GM12864 (cell line): ENCODE measurements at regions not wholly inside any gene's neighbourhood (a gene's known extent, or its start where the extent isn't known, plus 50 kb on each side); places are given as distances from the start of the nearest gene placed in this dataset.

Source experiments
- DNase-seq: peaks from one replicate; pipeline ENCODE4 v3.0.0-alpha.2; 2011; ENCODE audit warnings: low read depth
- H3K4me3 ChIP-seq: 2 replicates; pipeline ENCODE4 v1.5.1; 2011; ENCODE audit warnings: mild to moderate bottlenecking, low read depth, low read length, control low read depth
- TF ChIP-seq, protein P1 (sequence below): IDR thresholded peaks from 2 replicates; pipeline ENCODE4 v1.5.1; 2011; ENCODE audit warnings: low read depth, mild to moderate bottlenecking, moderate library complexity, low read length, control low read depth, inconsistent platforms; ENCODE audit errors: missing control alignments

DNA sequence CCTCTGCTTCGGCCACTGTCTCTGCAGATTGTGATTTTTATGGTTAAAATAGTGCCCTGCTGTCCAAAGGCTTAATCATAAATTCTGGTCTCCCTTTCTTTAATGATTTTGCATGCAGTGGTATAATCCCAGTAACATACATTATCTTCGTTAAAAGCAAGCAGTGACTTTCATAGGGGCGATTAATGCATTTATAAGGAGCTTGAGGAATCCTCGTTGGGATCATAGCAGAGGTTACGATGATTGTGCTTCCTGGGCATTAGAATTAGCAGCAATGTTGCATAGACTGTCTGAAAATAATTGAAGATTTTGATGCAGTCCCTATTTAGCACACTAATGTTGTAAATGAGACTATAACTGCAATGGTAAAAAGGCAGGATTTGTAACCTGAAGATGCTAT is 181.3 kb downstream of the PRL start:
- TF ChIP-seq, protein P1, sequence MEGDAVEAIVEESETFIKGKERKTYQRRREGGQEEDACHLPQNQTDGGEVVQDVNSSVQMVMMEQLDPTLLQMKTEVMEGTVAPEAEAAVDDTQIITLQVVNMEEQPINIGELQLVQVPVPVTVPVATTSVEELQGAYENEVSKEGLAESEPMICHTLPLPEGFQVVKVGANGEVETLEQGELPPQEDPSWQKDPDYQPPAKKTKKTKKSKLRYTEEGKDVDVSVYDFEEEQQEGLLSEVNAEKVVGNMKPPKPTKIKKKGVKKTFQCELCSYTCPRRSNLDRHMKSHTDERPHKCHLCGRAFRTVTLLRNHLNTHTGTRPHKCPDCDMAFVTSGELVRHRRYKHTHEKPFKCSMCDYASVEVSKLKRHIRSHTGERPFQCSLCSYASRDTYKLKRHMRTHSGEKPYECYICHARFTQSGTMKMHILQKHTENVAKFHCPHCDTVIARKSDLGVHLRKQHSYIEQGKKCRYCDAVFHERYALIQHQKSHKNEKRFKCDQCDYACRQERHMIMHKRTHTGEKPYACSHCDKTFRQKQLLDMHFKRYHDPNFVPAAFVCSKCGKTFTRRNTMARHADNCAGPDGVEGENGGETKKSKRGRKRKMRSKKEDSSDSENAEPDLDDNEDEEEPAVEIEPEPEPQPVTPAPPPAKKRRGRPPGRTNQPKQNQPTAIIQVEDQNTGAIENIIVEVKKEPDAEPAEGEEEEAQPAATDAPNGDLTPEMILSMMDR: no peak
- DNase-seq: no peak
- no peak overlapping the region for H3K4me3 ChIP-seq

DNA sequence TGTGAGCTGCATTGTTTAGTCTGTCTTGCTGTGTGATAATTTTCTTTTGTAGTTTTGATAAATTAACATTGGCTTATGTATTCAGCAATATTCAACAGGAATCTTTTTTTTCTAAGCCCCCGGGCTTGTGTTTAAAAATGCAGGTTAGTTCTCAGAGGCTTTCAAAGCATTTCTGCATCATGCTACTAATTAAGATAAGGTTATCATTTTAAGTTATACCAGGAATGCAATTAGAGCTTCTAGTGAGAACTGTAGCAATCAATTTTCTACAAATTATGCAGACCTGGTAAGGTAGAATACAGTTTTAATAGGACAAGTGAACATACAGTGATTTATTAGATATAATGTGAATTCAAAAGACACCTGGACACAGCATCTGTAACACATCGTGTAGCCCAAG is 179.2 kb downstream of the PRL start:
- H3K4me3 ChIP-seq: no peak overlapping the region
- no peak for DNase-seq
- TF ChIP-seq, protein P1: no peak

DNA sequence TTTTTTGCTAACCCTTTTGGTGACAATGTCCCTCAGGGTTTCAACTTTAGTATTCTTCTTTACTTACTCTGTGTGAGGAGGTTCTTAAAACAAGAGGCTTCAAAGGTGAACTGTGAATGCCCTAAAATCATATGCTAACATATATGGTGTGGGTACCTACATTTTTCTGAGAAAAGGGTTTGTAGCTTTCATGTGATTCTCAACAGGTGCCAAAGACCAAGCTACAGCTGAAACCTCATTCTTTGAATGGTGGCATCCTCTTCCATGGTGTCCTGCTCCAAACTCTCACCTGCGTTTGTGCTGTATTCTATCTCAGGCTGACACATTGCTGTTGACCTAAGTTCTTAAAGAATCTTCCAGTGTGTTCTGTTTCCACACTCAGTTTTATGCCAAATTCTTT is 177.3 kb downstream of the PRL start:
- TF ChIP-seq, protein P1: no peak
- no peak overlapping the region for H3K4me3 ChIP-seq
- no peak for DNase-seq

DNA sequence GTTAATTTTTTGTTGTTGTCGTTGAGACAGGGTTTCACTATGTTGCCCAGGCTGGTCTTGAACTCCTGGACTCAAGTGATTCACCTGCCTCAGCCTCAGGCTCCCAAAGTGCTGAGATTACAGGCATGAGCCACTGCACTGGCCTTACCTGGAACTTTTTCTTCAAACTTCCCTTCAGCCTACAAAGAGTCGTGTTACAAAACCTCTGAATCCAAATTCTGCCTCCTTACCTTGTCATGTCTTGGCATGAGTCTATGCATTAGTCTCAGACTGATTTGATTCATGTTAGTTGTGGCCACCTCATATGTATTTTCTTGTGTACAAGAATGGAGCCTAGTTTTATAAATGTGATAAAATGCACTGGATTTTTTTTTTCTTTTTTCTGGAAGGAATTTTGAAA is 172.1 kb downstream of the PRL start:
- H3K4me3 ChIP-seq: no peak overlapping the region
- no peak for DNase-seq
- TF ChIP-seq, protein P1: no peak

DNA sequence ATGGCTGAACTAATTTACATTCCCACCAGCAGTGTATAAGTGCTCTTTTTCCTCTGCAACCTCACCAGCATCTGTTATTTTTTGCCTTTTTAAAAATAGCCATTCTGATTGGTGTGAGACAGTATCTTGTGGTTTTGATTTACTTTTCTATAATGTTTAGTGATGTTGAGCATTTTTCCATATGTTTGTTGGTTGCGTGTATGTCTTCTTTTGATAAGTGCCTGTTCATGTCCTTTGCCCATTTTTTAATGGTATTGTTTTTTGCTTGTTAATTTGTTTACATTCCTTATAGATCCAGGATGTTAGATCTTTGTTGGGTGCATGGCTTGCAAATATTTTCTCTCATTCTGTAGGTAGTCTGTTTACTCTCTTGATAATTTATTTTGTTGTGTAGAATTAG is 169.9 kb downstream of the PRL start:
- TF ChIP-seq, protein P1: no peak
- DNase-seq: no peak
- H3K4me3 ChIP-seq: no peak overlapping the region

DNA sequence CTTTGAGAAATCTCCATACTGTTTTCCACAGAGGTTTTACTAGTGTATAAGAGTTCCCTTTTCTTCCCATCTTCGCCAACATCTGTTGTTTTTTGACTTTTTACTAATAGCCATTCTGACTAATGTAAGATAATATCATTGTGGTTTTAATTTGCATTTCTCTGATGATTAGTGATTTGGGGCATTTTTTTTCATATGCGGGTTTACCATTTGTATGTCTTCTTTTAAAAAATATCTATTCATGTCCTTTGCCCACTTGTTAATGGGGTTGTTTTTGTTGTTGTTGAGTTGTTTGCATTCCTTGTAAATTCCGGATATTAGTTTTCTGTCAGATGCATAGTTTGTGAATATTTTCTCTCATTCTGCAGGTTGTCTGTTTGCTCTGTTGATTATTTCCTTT is 167.1 kb downstream of the PRL start:
- DNase-seq: no peak
- TF ChIP-seq, protein P1: no peak
- H3K4me3 ChIP-seq: no peak overlapping the region

DNA sequence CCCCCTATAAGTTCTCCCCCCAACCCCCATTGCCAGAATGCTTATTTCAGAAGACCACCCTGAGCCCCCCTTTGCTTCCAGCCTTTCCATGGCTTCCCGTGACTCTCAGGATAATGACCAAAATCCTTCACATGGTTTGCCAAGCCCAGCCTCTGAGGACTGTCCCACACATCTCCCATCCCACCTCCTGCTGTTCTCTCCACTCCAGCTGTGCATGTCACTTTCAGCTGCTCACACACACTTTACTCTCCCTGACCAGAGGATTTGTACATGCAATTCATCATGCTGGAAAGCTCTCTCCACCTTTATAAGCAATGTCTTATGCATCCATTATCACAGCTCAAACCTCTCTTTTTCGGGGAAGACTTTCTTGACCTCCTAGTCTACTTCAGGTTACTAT is 164.2 kb downstream of the PRL start:
- H3K4me3 ChIP-seq: no peak overlapping the region
- DNase-seq: no peak
- TF ChIP-seq, protein P1: no peak
